Thymus (tissue), 11 donors: ENCODE measurements at regions not wholly inside any gene's neighbourhood (a gene's known extent, or its start where the extent isn't known, plus 50 kb on each side); places are given as distances from the start of the nearest gene placed in this dataset.

ENCODE experiments used
- DNase-seq, 9 donors: peaks; one replicate each; pipeline ENCODE4 v3.0.0-alpha.2; 2013; ENCODE audit warnings: low spot score in 9 of 9, low read depth in 6 of 9, missing footprints in 1 of 9
- H3K27ac ChIP-seq, 2 donors: one replicate each; pipeline ENCODE4 v1.5.1; 2013; ENCODE audit warnings: control low read depth in 1 of 2, low read depth in 1 of 2, low read length in 1 of 2, mild to moderate bottlenecking in 1 of 2, moderate library complexity in 1 of 2
- H3K27me3 ChIP-seq, 2 donors: one replicate each; pipeline ENCODE4 v1.5.1; 2013; ENCODE audit warnings: low read length in 1 of 2; ENCODE audit not compliant: control insufficient read depth in 2 of 2, insufficient read depth in 1 of 2
- H3K36me3 ChIP-seq, 2 donors: one replicate each; pipeline ENCODE4 v1.5.1; 2013; ENCODE audit warnings: low read length in 1 of 2, mild to moderate bottlenecking in 1 of 2, moderate library complexity in 1 of 2; ENCODE audit not compliant: control insufficient read depth in 2 of 2, insufficient read depth in 2 of 2
- H3K4me1 ChIP-seq, 2 donors: one replicate each; pipeline ENCODE4 v1.5.1; 2013; ENCODE audit warnings: low read length in 2 of 2; ENCODE audit not compliant: control insufficient read depth in 2 of 2, insufficient read depth in 2 of 2
- H3K4me3 ChIP-seq, 2 donors: one replicate each; pipeline ENCODE4 v1.5.1; 2013; ENCODE audit warnings: low read length in 2 of 2, control low read depth in 1 of 2, mild to moderate bottlenecking in 1 of 2
- H3K9me3 ChIP-seq, 2 donors: one replicate each; pipeline ENCODE4 v1.5.1; 2013; ENCODE audit warnings: low read length in 1 of 2, mild to moderate bottlenecking in 1 of 2; ENCODE audit not compliant: control insufficient read depth in 2 of 2, insufficient read depth in 1 of 2
- WGBS: extraction: QIAGEN DNeasy Blood & Tissue Kit; methylation state at CpG from one replicate; pipeline ENCODE4 v1.1.7; 2013; 5-methylcytosine and 5-hydroxymethylcytosine counted together
- donor health status: healthy.

DNA sequence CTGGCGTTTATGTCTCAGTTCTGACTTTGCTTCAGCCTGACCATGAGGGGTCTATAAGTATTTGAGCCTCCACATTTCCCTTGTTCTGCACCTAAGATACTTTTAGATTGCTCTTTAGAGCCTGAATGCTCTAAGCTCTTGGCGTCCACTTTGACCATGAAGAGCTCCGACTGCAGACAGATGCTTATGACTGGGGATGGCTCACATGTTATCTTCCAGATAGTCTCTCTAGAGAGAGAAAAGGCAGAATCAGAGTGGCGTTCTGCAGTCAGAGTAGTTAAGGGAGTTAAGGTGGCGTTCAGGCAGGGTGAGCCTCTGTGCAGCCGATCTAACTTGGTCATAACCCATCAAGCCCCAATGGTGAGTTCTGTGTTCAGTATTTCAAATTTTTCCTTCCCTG lies 487.9 kb upstream of the NR2F2 start:
- Histone ChIP-seq H3K4me1 (peaks cover 6 to 16% of the 10 kb centered on the region in 2 donors), H3K4me3 (no peak overlapping the region), H3K9me3 (no peaks in the 10 kb centered on the region), H3K27me3 (no peaks in the 10 kb centered on the region), H3K27ac (no peak overlapping the region), H3K36me3 (no peaks in the 10 kb centered on the region)
- DNase-seq = no peak
- WGBS = 96% methylated on average over 6 of the region's 6 CpGs

DNA sequence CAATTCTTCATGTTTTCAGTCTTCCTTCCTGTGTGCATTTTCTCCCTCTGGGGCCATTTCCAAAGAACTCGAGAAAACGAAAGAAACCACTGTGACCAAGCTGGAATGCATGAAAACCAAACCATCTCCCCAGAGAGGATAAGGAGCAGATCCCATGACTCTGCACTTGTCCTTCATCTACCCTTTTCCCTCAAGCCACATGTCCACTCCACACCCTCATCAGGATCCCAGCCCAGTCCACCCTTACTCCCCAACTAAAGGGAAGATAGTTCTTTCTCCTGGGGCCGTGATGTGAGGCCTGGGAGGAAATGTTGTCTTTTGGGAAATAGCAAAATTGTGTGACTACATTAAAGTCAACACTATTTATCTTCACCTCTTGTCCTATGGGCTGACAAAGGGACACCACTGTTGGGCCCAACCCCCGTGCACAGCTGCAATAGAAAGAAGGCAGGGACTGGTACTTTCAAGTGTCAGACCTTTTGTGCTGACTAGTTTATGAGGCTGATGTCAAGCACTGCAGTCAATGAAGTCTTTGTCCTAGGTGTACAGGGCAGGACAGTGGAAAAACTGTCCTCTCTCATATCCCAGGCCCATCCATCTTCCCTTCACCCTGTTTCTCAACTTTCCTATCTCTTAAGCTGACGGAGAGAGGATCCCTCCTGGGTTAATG lies 487.1 kb upstream of the NR2F2 start:
- no peak overlapping the region for H3K4me3 ChIP-seq
- peaks cover 6 to 16% of the 10 kb centered on the region in 2 donors for H3K4me1 ChIP-seq
- no peaks in the 10 kb centered on the region for H3K9me3 ChIP-seq
- H3K27ac ChIP-seq = no peak overlapping the region
- WGBS = 68% methylated on average over 5 of the region's 5 CpGs
- no peaks in the 10 kb centered on the region for H3K36me3 ChIP-seq
- H3K27me3 ChIP-seq = no peaks in the 10 kb centered on the region
- peak in 1 of 9 donors; percentile 18 for DNase-seq

DNA sequence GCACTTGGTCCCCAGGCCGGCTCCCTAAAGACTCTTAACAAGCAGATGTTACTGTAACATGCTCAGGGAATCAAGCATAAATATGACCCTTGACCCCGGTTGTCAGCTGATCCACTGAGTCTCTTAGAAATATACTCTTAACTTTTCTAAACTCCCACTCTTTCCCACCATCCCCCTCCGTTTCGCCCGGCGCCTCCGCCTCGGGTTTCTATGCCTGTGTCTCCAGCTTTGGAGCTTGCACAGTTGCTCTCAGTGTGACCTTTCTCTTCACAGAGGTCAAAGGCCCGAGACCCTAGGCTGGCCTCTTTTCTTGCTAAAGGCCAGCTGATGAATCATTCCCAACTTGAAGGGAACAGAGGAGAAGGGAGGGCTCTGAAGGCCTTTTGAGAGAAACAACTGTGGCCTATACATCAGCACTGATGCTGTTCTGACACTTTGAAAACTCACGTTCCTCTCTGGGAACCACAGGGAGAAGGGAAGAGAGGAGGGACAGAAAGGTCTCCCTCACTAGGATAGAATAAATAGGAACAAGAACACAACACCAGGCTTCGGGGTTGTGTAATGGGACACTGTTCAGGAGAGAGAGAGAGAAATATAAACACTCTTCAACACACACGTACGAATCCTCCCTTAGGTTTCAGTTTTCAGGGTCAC lies 484.5 kb upstream of the NR2F2 start:
- Histone ChIP-seq H3K27ac (no peak overlapping the region), H3K4me1 (peaks cover 3 to 6% of the 10 kb centered on the region in 2 donors), H3K36me3 (no peaks in the 10 kb centered on the region), H3K27me3 (no peaks in the 10 kb centered on the region), H3K9me3 (no peaks in the 10 kb centered on the region), H3K4me3 (no peak overlapping the region)
- no peak for DNase-seq
- 94% methylated on average over 13 of the region's 13 CpGs for WGBS

DNA sequence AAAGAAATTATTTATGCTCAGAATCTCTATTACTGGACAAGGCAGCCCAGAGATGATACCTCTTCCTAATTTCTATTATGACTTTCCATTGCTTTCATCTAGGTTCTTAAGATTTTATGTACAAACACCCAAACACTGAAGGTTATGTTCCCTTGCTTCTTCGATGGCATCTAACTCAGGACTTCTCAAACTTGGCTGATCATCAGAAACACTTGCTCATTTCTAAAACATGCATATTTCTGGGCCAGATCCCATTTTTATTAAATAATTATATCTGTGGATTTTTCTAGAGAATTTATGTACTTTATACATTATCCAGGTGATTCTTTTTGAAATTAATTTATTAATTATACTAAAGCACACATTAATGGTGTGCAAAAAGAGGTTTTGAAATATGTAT lies 482.4 kb upstream of the NR2F2 start:
- no peak overlapping the region for H3K4me3 ChIP-seq
- DNase-seq = no peak
- H3K27ac ChIP-seq = no peak overlapping the region
- H3K4me1 ChIP-seq = peaks cover 3 to 5% of the 10 kb centered on the region in 2 donors
- 91% methylated on average over 1 of the region's 1 CpG for WGBS
- no peaks in the 10 kb centered on the region for H3K27me3 ChIP-seq
- H3K36me3 ChIP-seq = no peaks in the 10 kb centered on the region
- no peaks in the 10 kb centered on the region for H3K9me3 ChIP-seq

DNA sequence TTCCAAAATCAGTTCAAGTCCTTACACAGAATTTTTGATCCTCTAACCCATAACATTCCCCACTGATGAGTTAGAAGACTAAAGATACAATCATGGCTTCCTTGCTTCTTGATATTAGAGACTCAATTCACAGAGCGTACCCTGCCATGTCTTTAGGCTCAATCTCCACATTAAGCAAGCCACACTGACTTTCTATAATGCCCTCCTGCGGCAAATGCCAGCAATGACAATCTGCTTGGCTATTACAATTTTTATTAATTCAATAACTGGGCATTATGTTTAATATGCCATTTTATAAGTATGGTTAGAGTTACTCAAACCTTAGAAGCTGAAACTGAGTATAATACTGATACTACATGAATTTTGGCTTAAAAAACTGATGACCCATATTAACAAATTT lies 479.7 kb upstream of the NR2F2 start:
- no peaks in the 10 kb centered on the region for H3K4me1 ChIP-seq
- H3K36me3 ChIP-seq = no peaks in the 10 kb centered on the region
- H3K9me3 ChIP-seq = no peaks in the 10 kb centered on the region
- 98% methylated on average over 2 of the region's 2 CpGs for WGBS
- no peak overlapping the region for H3K4me3 ChIP-seq
- DNase-seq = no peak
- H3K27ac ChIP-seq = no peak overlapping the region
- no peaks in the 10 kb centered on the region for H3K27me3 ChIP-seq

DNA sequence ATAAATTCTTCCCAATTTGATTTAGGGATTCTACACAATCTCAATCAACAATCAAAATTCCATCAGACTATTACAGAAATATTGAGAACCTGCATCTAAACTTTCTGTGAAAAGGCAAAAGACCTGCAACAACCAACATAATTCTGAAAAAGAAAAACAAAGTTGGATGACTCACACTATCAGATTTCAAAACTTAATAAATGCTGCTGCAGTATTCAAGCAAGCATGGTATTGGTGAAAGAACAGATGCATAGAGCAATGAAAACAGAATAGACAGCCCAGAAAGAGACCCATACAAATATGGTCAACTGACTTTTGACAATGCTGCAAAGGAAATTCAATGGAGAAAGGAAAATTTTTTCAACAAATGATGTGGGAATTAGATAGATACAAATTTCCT lies 477.1 kb upstream of the NR2F2 start:
- no peaks in the 10 kb centered on the region for H3K4me1 ChIP-seq
- no peaks in the 10 kb centered on the region for H3K36me3 ChIP-seq
- DNase-seq = no peak
- no peaks in the 10 kb centered on the region for H3K9me3 ChIP-seq
- no peak overlapping the region for H3K4me3 ChIP-seq
- H3K27me3 ChIP-seq = no peaks in the 10 kb centered on the region
- H3K27ac ChIP-seq = no peak overlapping the region

DNA sequence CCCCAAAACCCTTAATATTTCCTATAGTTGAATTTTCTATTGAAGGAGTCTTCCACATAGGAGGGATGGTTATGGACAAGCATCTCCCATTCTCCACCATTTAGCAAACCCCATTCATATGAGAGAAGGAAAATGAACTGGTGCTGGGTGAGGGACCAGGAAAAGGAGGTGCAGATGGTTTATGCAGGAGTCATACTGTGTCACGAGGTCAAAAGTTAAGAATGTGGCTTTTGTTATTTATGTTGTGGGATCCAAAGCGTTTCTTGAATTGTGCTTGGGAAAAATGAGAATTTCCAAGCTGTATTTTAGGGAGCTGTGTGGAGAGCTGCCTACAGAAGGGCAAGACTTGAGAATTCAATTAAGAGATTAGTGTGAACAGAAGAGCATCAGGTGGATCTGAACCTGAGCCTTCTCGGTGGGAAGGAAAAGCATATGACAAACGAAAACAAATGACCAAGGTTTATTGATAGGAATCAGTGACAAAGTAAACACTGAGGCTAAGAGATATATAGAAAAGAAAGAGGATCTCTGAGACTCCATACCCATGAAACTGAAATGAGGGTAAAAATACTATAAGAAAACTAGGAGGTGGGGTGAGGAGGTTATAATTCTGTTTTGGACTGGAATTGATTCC lies 473.3 kb upstream of the NR2F2 start:
- Histone ChIP-seq H3K27ac (no peak overlapping the region), H3K36me3 (no peaks in the 10 kb centered on the region), H3K9me3 (no peaks in the 10 kb centered on the region), H3K4me3 (no peak overlapping the region), H3K27me3 (no peaks in the 10 kb centered on the region), H3K4me1 (no peaks in the 10 kb centered on the region)
- 81% methylated on average over 4 of the region's 4 CpGs for WGBS
- DNase-seq = no peak

DNA sequence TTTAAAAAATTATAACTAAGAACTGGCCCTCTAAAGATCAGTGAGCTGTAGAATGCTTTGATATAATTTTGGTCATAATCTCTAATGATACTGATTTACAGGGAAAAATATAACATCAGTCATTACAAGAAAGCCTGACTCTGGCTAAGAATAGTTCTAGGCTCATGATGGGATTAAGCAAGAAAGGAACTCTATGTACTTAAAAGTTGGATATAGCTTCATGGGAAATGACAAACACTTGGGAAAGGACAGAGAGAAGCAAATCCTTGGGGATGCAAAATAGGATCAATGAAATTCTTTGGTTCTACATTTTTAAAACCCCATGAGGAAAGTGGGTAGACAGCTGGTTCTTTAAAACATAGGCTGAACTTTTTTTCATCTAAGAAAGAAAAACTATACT lies 472.7 kb upstream of the NR2F2 start:
- Histone ChIP-seq H3K4me1 (no peaks in the 10 kb centered on the region), H3K27me3 (no peaks in the 10 kb centered on the region), H3K9me3 (no peaks in the 10 kb centered on the region), H3K27ac (no peak overlapping the region), H3K4me3 (no peak overlapping the region), H3K36me3 (no peaks in the 10 kb centered on the region)
- DNase-seq = no peak

DNA sequence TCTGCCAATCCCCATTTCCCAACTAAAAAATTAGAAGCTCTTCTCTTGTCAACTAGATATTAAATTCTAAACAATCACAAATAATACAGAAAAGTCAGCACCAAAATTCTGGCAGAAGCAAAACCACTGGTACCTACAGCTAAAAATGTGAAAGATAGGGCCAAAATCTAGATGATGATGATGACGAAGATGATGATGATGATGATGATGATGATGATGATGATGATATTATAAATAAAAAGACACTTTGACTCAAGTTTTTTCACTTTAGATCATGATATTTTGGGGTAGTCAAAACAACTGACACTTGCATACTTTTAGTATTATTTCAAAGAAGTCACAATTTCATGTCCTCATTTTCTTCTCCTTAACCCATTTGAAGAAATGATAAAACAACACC lies 470.1 kb upstream of the NR2F2 start:
- DNase-seq = no peak

More for the DNA sequence above, 470.1 kb upstream of the NR2F2 start:
- WGBS = 97% methylated on average over 1 of the region's 1 CpG
- Histone ChIP-seq H3K36me3 (no peaks in the 10 kb centered on the region), H3K9me3 (no peaks in the 10 kb centered on the region), H3K27ac (no peak overlapping the region), H3K27me3 (no peaks in the 10 kb centered on the region), H3K4me1 (peaks cover 12 to 18% of the 10 kb centered on the region in 2 donors), H3K4me3 (no peak overlapping the region)
